ENCODE measurements at regions not wholly inside any gene's neighbourhood (a gene's known extent, or its start where the extent isn't known, plus 50 kb on each side); places are given as distances from the start of the nearest gene placed in this dataset.

DNA sequence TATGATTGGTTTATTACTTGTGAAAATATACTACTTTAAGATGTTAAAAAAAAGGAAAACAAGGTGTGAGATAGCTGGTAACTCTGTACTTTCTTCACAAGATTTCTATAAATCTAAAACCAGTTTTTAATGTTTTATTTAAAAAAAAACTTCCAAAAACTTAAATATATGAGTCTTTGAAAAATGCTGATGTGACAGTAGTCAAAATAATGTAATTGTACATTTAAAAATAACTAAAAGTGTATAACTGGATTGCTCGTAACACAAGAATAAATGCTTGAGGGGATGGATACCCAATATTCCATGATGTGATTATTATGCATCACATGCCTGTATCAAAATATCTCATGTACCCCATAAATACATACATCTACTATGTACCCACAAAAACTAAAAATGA lies 464.9 kb downstream of the NYAP2 start (continued):
- TF ChIP-seq, protein P1, sequence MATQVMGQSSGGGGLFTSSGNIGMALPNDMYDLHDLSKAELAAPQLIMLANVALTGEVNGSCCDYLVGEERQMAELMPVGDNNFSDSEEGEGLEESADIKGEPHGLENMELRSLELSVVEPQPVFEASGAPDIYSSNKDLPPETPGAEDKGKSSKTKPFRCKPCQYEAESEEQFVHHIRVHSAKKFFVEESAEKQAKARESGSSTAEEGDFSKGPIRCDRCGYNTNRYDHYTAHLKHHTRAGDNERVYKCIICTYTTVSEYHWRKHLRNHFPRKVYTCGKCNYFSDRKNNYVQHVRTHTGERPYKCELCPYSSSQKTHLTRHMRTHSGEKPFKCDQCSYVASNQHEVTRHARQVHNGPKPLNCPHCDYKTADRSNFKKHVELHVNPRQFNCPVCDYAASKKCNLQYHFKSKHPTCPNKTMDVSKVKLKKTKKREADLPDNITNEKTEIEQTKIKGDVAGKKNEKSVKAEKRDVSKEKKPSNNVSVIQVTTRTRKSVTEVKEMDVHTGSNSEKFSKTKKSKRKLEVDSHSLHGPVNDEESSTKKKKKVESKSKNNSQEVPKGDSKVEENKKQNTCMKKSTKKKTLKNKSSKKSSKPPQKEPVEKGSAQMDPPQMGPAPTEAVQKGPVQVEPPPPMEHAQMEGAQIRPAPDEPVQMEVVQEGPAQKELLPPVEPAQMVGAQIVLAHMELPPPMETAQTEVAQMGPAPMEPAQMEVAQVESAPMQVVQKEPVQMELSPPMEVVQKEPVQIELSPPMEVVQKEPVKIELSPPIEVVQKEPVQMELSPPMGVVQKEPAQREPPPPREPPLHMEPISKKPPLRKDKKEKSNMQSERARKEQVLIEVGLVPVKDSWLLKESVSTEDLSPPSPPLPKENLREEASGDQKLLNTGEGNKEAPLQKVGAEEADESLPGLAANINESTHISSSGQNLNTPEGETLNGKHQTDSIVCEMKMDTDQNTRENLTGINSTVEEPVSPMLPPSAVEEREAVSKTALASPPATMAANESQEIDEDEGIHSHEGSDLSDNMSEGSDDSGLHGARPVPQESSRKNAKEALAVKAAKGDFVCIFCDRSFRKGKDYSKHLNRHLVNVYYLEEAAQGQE (IDR thresholded peaks at IDR 0.05; ENCODE audit: unreplicated experiment), result no peak
- TF ChIP-seq JUNB (IDR thresholded peaks at IDR 0.05; ENCODE audit: unreplicated experiment), result no peak

DNA sequence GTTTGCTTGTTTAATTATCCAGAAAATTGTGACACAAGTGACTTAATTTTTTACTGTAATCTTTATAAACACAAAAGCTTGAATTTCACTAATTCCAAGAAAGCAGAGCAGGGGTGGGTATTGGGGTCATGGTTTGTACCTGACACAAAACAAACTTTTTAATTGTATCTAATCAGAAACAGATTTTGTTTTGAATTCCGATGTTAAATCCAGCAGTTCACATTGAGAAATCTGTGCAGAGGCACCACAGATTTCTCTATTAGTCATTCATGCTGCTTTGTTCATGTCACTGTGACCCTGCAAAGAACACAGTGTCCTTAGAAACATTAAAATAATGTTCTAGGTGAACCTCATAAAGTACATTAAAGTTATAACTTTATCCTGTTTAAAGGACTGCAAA lies 443.4 kb downstream of the NYAP2 start:
- Histone ChIP-seq H3K9me2 (ENCODE audit: insufficient read depth) (no peaks in the 10 kb centered on the region), H3K79me2 (replicated peaks; ENCODE audit: insufficient read depth) (no peaks in the 10 kb centered on the region), H4K20me1 (replicated peaks; ENCODE audit: insufficient read depth) (no peaks in the 10 kb centered on the region), H3K4me3 (no peak overlapping the region), H3K36me3 (ENCODE audit: insufficient read depth) (no peaks in the 10 kb centered on the region), H3K4me1 (ENCODE audit: insufficient read depth) (no peaks in the 10 kb centered on the region), H3K4me2 (no peak overlapping the region), H3K27ac (ENCODE audit: low read depth) (no peak overlapping the region), H3K27me3 (ENCODE audit: insufficient read depth) (no peaks in the 10 kb centered on the region), H3F3A (replicated peaks; ENCODE audit: low read depth) (no peaks in the 10 kb centered on the region), H2AFZ (no peak overlapping the region)
- H3K36me3 Mint-ChIP-seq (ENCODE audit: low read depth), result no peaks in the 10 kb centered on the region
- H3K4me1 Mint-ChIP-seq, result no peaks in the 10 kb centered on the region
- DNase-seq (ENCODE audit: low spot score) (no peak), ATAC-seq (no peak)
- no peaks in the 10 kb centered on the region for H3K9me3 Mint-ChIP-seq
- no peaks in the 10 kb centered on the region for H3K27me3 Mint-ChIP-seq (ENCODE audit: insufficient read depth, low read depth, poor library complexity)
- no peak overlapping the region for H3K4me3 Mint-ChIP-seq
- no peak overlapping the region for H3K27ac Mint-ChIP-seq
- no peak for TF ChIP-seq POLR2AphosphoS5 (IDR thresholded peaks at IDR 0.05; ENCODE audit: low read depth)
- TF ChIP-seq STAT1 (IDR thresholded peaks at IDR 0.05; ENCODE audit: unreplicated experiment), result no peak
- no peak for TF ChIP-seq EZH2phosphoT487 (IDR thresholded peaks at IDR 0.05; ENCODE audit: unreplicated experiment)
- TF ChIP-seq, protein P2, sequence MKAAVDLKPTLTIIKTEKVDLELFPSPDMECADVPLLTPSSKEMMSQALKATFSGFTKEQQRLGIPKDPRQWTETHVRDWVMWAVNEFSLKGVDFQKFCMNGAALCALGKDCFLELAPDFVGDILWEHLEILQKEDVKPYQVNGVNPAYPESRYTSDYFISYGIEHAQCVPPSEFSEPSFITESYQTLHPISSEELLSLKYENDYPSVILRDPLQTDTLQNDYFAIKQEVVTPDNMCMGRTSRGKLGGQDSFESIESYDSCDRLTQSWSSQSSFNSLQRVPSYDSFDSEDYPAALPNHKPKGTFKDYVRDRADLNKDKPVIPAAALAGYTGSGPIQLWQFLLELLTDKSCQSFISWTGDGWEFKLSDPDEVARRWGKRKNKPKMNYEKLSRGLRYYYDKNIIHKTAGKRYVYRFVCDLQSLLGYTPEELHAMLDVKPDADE (IDR thresholded peaks at IDR 0.05), result no peak
- TF ChIP-seq CREB1 (CRISPR knock-in tag; IDR thresholded peaks at IDR 0.05; ENCODE audit: low read depth), result no peak
- TF ChIP-seq, protein P3, sequence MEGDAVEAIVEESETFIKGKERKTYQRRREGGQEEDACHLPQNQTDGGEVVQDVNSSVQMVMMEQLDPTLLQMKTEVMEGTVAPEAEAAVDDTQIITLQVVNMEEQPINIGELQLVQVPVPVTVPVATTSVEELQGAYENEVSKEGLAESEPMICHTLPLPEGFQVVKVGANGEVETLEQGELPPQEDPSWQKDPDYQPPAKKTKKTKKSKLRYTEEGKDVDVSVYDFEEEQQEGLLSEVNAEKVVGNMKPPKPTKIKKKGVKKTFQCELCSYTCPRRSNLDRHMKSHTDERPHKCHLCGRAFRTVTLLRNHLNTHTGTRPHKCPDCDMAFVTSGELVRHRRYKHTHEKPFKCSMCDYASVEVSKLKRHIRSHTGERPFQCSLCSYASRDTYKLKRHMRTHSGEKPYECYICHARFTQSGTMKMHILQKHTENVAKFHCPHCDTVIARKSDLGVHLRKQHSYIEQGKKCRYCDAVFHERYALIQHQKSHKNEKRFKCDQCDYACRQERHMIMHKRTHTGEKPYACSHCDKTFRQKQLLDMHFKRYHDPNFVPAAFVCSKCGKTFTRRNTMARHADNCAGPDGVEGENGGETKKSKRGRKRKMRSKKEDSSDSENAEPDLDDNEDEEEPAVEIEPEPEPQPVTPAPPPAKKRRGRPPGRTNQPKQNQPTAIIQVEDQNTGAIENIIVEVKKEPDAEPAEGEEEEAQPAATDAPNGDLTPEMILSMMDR (conservative IDR thresholded peaks at IDR 0.05; ENCODE audit: low read depth in 2 of 2), result no peak
- no peak for TF ChIP-seq ZNF114 (CRISPR knock-in tag; IDR thresholded peaks at IDR 0.05)
- TF ChIP-seq EZH2 (IDR thresholded peaks at IDR 0.05; ENCODE audit: low read depth, unreplicated experiment), result no peak
- TF ChIP-seq, protein P1 (IDR thresholded peaks at IDR 0.05; ENCODE audit: unreplicated experiment), result no peak
- TF ChIP-seq JUNB (IDR thresholded peaks at IDR 0.05; ENCODE audit: unreplicated experiment), result no peak
- no peak for TF ChIP-seq NANOG (IDR thresholded peaks at IDR 0.05; ENCODE audit: borderline replicate concordance)
- no peak for TF ChIP-seq ZNF331 (CRISPR knock-in tag; IDR thresholded peaks at IDR 0.05; ENCODE audit: low read depth)
